ENCODE measurements at regions not wholly inside any gene's neighbourhood (a gene's known extent, or its start where the extent isn't known, plus 50 kb on each side); places are given as distances from the start of the nearest gene placed in this dataset.

DNA sequence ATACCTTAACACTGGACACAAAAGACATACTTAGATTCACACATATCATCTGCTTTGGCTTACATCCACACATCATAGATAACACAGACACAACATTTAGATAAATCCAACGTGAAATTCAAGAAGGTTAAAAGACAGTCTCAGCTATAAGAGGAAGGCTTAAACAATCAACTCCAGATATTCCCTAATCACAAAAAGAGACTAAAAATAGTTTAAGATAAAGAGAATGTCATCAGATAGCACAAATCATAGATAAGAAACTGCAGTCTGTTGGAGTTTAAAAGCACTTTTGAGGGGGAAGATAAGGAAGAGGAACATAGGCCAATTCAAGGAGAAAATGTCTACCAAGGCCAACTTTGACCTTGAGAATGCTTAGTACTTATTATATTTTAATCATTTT is 504.8 kb downstream of the JRKL start (continued):
- TF ChIP-seq, protein P1, sequence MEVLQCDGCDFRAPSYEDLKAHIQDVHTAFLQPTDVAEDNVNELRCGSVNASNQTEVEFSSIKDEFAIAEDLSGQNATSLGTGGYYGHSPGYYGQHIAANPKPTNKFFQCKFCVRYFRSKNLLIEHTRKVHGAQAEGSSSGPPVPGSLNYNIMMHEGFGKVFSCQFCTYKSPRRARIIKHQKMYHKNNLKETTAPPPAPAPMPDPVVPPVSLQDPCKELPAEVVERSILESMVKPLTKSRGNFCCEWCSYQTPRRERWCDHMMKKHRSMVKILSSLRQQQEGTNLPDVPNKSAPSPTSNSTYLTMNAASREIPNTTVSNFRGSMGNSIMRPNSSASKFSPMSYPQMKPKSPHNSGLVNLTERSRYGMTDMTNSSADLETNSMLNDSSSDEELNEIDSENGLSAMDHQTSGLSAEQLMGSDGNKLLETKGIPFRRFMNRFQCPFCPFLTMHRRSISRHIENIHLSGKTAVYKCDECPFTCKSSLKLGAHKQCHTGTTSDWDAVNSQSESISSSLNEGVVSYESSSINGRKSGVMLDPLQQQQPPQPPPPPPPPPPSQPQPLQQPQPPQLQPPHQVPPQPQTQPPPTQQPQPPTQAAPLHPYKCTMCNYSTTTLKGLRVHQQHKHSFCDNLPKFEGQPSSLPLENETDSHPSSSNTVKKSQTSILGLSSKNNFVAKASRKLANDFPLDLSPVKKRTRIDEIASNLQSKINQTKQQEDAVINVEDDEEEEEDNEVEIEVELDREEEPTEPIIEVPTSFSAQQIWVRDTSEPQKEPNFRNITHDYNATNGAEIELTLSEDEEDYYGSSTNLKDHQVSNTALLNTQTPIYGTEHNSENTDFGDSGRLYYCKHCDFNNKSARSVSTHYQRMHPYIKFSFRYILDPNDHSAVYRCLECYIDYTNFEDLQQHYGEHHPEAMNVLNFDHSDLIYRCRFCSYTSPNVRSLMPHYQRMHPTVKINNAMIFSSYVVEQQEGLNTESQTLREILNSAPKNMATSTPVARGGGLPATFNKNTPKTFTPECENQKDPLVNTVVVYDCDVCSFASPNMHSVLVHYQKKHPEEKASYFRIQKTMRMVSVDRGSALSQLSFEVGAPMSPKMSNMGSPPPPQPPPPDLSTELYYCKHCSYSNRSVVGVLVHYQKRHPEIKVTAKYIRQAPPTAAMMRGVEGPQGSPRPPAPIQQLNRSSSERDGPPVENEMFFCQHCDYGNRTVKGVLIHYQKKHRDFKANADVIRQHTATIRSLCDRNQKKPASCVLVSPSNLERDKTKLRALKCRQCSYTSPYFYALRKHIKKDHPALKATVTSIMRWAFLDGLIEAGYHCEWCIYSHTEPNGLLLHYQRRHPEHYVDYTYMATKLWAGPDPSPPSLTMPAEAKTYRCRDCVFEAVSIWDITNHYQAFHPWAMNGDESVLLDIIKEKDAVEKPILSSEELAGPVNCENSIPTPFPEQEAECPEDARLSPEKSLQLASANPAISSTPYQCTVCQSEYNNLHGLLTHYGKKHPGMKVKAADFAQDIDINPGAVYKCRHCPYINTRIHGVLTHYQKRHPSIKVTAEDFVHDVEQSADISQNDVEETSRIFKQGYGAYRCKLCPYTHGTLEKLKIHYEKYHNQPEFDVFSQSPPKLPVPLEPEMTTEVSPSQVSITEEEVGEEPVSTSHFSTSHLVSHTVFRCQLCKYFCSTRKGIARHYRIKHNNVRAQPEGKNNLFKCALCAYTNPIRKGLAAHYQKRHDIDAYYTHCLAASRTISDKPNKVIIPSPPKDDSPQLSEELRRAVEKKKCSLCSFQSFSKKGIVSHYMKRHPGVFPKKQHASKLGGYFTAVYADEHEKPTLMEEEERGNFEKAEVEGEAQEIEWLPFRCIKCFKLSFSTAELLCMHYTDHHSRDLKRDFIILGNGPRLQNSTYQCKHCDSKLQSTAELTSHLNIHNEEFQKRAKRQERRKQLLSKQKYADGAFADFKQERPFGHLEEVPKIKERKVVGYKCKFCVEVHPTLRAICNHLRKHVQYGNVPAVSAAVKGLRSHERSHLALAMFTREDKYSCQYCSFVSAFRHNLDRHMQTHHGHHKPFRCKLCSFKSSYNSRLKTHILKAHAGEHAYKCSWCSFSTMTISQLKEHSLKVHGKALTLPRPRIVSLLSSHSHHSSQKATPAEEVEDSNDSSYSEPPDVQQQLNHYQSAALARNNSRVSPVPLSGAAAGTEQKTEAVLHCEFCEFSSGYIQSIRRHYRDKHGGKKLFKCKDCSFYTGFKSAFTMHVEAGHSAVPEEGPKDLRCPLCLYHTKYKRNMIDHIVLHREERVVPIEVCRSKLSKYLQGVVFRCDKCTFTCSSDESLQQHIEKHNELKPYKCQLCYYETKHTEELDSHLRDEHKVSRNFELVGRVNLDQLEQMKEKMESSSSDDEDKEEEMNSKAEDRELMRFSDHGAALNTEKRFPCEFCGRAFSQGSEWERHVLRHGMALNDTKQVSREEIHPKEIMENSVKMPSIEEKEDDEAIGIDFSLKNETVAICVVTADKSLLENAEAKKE (CRISPR knock-in tag; IDR thresholded peaks at IDR 0.05) = no peak

DNA sequence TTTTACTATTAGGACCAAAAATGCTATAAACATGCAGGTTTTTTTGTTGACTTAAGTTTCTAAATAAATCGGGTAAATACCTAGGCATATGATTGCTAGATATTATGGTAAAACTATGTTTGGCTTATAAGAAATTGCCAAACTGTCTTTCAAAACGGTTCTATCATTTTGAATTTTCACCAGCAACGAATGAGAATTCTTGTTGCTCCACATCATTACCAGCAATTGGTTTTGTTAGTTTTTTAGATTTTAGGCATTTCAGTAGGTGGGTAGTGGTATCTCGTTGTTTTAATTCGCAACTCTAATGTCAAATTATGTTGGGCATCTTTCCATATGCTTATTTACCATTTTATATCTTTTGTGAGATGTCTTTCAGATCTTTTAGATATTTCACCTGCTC is 510.2 kb downstream of the JRKL start:
- ATAC-seq (no peak), DNase-seq (ENCODE audit: low spot score) (no peak)
- no peaks in the 10 kb centered on the region for H3K79me2 ChIP-seq (replicated peaks; ENCODE audit: insufficient read depth)
- H3K4me3 ChIP-seq = no peak overlapping the region
- Mint-ChIP-seq H3K27me3 (ENCODE audit: insufficient read depth, low read depth, poor library complexity) (no peaks in the 10 kb centered on the region), H3K36me3 (ENCODE audit: low read depth) (no peaks in the 10 kb centered on the region), H3K9me3 (no peaks in the 10 kb centered on the region), H3K4me3 (no peak overlapping the region), H3K27ac (no peak overlapping the region), H3K4me1 (no peaks in the 10 kb centered on the region)
- no peaks in the 10 kb centered on the region for H3K9me2 ChIP-seq (ENCODE audit: insufficient read depth)
- no peaks in the 10 kb centered on the region for H3K27me3 ChIP-seq (ENCODE audit: insufficient read depth)
- no peak overlapping the region for H3K27ac ChIP-seq (ENCODE audit: low read depth)
- no peaks in the 10 kb centered on the region for H3K36me3 ChIP-seq (ENCODE audit: insufficient read depth)
- H4K20me1 ChIP-seq (replicated peaks; ENCODE audit: insufficient read depth) = no peaks in the 10 kb centered on the region
- H3K4me2 ChIP-seq = no peak overlapping the region
- no peak overlapping the region for H2AFZ ChIP-seq
- no peak for TF ChIP-seq STAT1 (IDR thresholded peaks at IDR 0.05; ENCODE audit: unreplicated experiment)
- TF ChIP-seq, protein P1 (CRISPR knock-in tag; IDR thresholded peaks at IDR 0.05) = no peak
- H3K4me1 ChIP-seq (ENCODE audit: insufficient read depth) = no peaks in the 10 kb centered on the region
- H3F3A ChIP-seq (replicated peaks; ENCODE audit: low read depth) = no peaks in the 10 kb centered on the region

All from GM23338 (cell line).